Adrenal gland (tissue), 9 donors: ENCODE measurements at regions not wholly inside any gene's neighbourhood (a gene's known extent, or its start where the extent isn't known, plus 50 kb on each side); places are given as distances from the start of the nearest gene placed in this dataset.

Source experiments
- DNase-seq, 7 donors: peaks; one replicate each; pipeline ENCODE4 v3.0.0-alpha.2; 2019 to 2020
- H3K27ac ChIP-seq, 5 donors: fragments of 200-600 bp; sonication (generic) in 4 of 5; 1 replicate in 3 of 5; 2 replicates in 2 of 5; pipeline versions ENCODE4 v1.5.1 to v1.8.0; 2016 to 2020; ENCODE audit warnings: mild to moderate bottlenecking in 1 of 5
- H3K27me3 ChIP-seq: fragments of 200-600 bp; 2 replicates; pipeline ENCODE4 v1.8.0; 2021
- H3K36me3 ChIP-seq, 2 donors: fragments of 200-600 bp; replicated peaks in 1 of 2; 1 replicate in 1 of 2; 2 replicates in 1 of 2; pipeline versions ENCODE4 v1.5.1 to v1.8.0; 2018 to 2022
- H3K4me1 ChIP-seq, 2 donors: fragments of 200-600 bp; replicated peaks in 1 of 2; 1 replicate in 1 of 2; 2 replicates in 1 of 2; pipeline versions ENCODE4 v1.5.1 to v1.8.0; 2018 to 2021
- H3K4me3 ChIP-seq, 4 donors: fragments of 200-600 bp; sonication (generic) in 3 of 4; one replicate each; pipeline ENCODE4 v1.5.1; 2016 to 2018
- H3K9me3 ChIP-seq, 3 donors: fragments of 200-600 bp; sonication (generic) in 1 of 3; replicated peaks in 1 of 3; 1 replicate in 2 of 3; 2 replicates in 1 of 3; pipeline versions ENCODE4 v1.5.1 to v1.8.0; 2016 to 2021
- POLR2A ChIP-seq, 2 donors: fragments of 450-650 bp; IDR thresholded peaks; one replicate each; pipeline ENCODE4 v1.6.1; 2017; ENCODE audit warnings: antibody characterized with exemption in 2 of 2, mild to moderate bottlenecking in 2 of 2, moderate library complexity in 1 of 2
- WGBS, 4 donors: extraction: QIAGEN DNeasy Blood & Tissue Kit in 2 of 4; methylation state at CpG; one replicate each; pipeline versions ENCODE4 v1.1.5 to v1.1.7; 2013 to 2017; 5-methylcytosine and 5-hydroxymethylcytosine counted together
- intact Hi-C, 2 donors: fragments of 100-400 bp; cut with DNase I; formaldehyde crosslinking; loops; one replicate each; pipeline versions ENCODE4 v1.14.1 to v1.15.0; 2022 to 2023
- TF ChIP-seq, protein P1 (sequence below), 6 experiments: fragments of 450-650 bp in 4 of 6; fragments of 200-600 bp in 2 of 6; sonication (generic) in 1 of 6; IDR thresholded peaks; 1 replicate in 5 of 6; 2 replicates in 1 of 6; pipeline versions ENCODE4 v1.5.1 to v1.8.0; 2016 to 2021; ENCODE audit warnings: antibody characterized with exemption in 6 of 6, mild to moderate bottlenecking in 2 of 6, moderate library complexity in 1 of 6
- donor health status: healthy with polysubstance abuse.
- donor health status: Bipolar disorder and iron deficiency.
- donor health status: DM: yes; HTN: yes; CAD: no.
- donor health status: DM: no; HTN: no; CAD: no.
- donor health status: DM: no; HTN: no; CAD: no.

- Histone ChIP-seq H3K9me3 (no peaks in the 10 kb centered on the region), H3K4me3 (no peak overlapping the region), H3K36me3 (no peaks in the 10 kb centered on the region), H3K4me1 (no peaks in the 10 kb centered on the region), H3K27ac (no peak overlapping the region), H3K27me3 (no peaks in the 10 kb centered on the region)
- intact Hi-C loops, result loop anchor here (10.0 kb wide), 2 partner anchors 77 to 263 kb away; partner anchors contain the start of gene MZT2A (in 1 of the 2)
- TF ChIP-seq, protein P1, sequence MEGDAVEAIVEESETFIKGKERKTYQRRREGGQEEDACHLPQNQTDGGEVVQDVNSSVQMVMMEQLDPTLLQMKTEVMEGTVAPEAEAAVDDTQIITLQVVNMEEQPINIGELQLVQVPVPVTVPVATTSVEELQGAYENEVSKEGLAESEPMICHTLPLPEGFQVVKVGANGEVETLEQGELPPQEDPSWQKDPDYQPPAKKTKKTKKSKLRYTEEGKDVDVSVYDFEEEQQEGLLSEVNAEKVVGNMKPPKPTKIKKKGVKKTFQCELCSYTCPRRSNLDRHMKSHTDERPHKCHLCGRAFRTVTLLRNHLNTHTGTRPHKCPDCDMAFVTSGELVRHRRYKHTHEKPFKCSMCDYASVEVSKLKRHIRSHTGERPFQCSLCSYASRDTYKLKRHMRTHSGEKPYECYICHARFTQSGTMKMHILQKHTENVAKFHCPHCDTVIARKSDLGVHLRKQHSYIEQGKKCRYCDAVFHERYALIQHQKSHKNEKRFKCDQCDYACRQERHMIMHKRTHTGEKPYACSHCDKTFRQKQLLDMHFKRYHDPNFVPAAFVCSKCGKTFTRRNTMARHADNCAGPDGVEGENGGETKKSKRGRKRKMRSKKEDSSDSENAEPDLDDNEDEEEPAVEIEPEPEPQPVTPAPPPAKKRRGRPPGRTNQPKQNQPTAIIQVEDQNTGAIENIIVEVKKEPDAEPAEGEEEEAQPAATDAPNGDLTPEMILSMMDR (IDR thresholded peaks at IDR 0.05), result no peak
- no peak for TF ChIP-seq POLR2A (IDR thresholded peaks at IDR 0.05)
- 37 to 86% (median 58%) methylated on average over 2 of the region's 2 CpGs for WGBS, 4 donors
- no peak for DNase-seq
Observed at GRCh38 chr2:131417886-131418285, 53.9 kb upstream of the RAB6D start.

DNA sequence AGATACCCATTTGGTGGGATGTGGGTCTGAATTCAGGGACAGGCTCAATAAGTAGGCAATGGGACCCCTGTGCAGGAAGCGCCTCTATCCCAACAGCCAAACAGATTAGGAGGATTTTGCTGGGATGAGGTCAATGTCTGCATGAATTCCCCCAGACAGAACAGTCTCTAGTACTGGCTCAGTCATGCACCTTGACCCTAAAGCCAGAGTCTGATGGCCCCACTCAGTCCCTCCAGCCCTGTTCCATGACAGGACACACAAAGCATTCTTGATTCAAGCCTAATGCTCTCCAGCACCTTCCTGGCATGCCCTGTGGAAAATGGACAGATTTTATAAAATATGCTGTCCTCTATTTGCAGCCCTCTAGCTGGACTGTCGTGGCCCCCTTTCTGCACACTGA, 49.8 kb upstream of the RAB6D start:
- Histone ChIP-seq H3K27me3 (peaks cover 8% of the 10 kb centered on the region), H3K36me3 (no peaks in the 10 kb centered on the region), H3K4me3 (no peak overlapping the region), H3K4me1 (no peaks in the 10 kb centered on the region), H3K27ac (no peak overlapping the region), H3K9me3 (no peaks in the 10 kb centered on the region)
- WGBS, 4 donors, result 58 to 85% (median 82%) methylated on average over 2 of the region's 2 CpGs
- TF ChIP-seq POLR2A (IDR thresholded peaks at IDR 0.05), result no peak
- TF ChIP-seq, protein P1 (IDR thresholded peaks at IDR 0.05), result no peak
- intact Hi-C loops, result loop anchor here (5.0 to 10.0 kb wide), 3 partner anchors 81 to 259 kb away; partner anchors contain the start of gene MZT2A (in 1 of the 2)
- no peak for DNase-seq
